ENCODE measurements at regions not wholly inside any gene's neighbourhood (a gene's known extent, or its start where the extent isn't known, plus 50 kb on each side); places are given as distances from the start of the nearest gene placed in this dataset.
A peak's percentile ranks its signal among the peaks of the same experiment; 100 is the strongest.

DNA sequence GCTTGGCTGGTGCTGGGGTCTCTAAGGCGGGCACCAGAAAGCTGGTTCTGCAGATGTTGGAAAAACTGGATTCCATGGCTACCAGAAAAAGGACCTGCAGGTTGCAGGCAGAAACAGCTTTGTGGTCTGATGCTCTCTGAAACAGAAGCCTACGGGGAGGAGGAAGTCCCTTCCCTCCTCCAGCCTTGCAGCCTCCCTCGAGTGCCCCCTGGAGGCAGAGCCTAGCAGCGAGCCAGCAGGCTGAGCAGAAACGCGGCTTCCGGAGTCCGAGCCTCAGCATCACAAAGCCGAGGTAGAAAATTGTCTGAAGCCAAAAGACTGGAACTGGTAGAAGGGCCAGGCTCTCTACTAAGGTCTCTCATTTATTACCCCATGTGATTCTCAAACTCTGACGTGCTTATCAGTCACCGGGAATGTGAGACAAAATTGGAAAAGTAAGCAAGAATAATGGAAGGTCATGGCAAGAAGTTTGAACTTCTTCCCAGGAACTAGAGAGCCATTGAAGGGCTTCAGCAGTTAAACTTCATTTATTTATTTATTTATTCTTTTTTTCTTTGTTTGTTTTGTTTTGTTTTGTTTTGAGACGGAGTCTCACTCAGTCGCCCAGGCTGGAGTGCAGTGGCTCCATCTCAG is 82.2 kb upstream of the CPSF6 start:
- DNase-seq (peak; percentile 79 to 85), ATAC-seq (peak; percentile 61 to 93 (median 84))
- no peak overlapping the region for H3K27ac ChIP-seq
- H3K4me1 ChIP-seq, result peaks cover 0 to 9% (median 0%) of the 10 kb centered on the region in 9 donors
- intact Hi-C loops (cut with DNase I), result loop anchor here in 3 of 10 donors (2.0 to 10.0 kb wide), 4 partner anchors 98 to 295 kb away; partner anchors contain the start of gene YEATS4 (in 1 of the 3)
- no peaks in the 10 kb centered on the region for H3K27me3 ChIP-seq
- no peaks in the 10 kb centered on the region for H3K36me3 ChIP-seq
- H3K9me3 ChIP-seq, result no peaks in the 10 kb centered on the region
- TF ChIP-seq, protein P1, sequence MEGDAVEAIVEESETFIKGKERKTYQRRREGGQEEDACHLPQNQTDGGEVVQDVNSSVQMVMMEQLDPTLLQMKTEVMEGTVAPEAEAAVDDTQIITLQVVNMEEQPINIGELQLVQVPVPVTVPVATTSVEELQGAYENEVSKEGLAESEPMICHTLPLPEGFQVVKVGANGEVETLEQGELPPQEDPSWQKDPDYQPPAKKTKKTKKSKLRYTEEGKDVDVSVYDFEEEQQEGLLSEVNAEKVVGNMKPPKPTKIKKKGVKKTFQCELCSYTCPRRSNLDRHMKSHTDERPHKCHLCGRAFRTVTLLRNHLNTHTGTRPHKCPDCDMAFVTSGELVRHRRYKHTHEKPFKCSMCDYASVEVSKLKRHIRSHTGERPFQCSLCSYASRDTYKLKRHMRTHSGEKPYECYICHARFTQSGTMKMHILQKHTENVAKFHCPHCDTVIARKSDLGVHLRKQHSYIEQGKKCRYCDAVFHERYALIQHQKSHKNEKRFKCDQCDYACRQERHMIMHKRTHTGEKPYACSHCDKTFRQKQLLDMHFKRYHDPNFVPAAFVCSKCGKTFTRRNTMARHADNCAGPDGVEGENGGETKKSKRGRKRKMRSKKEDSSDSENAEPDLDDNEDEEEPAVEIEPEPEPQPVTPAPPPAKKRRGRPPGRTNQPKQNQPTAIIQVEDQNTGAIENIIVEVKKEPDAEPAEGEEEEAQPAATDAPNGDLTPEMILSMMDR (IDR thresholded peaks at IDR 0.05), result peak; percentile 70 to 99 (median 91)
- 19 to 20% methylated on average over 13 of the region's 13 CpGs for WGBS, 2 donors
- H3K4me3 ChIP-seq, result peak overlapping the region in 2 of 10 donors; percentile 12 to 27

DNA sequence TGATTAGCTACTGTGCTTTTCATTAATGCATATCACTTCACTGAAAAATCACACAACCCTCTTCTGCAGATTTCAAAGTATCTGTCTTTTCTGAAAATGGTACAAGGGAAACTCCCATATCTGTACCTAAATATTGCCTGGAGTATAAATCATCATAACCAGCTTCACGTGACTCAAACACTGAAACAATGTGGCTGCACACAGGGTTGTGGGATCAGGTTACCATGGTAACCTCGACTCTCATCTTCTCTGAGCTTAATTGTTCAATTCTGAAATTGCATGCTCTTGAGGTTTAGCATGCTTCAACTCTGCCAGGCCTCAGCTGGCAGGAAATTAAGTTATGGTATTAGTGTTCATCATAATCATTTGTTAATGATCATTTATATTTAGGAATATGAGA is 77.5 kb upstream of the CPSF6 start:
- TF ChIP-seq, protein P1 (IDR thresholded peaks at IDR 0.05), result no peak
- Histone ChIP-seq H3K27ac (no peak overlapping the region), H3K9me3 (no peaks in the 10 kb centered on the region), H3K4me3 (no peak overlapping the region), H3K4me1 (peaks cover 0 to 6% (median 0%) of the 10 kb centered on the region in 9 donors), H3K36me3 (no peaks in the 10 kb centered on the region), H3K27me3 (no peaks in the 10 kb centered on the region)
- no peak for ATAC-seq
- no peak for DNase-seq
- 58 to 65% methylated on average over 2 of the region's 2 CpGs for WGBS, 2 donors
- intact Hi-C loops (cut with DNase I), result loop anchor here in 1 of 10 donors (10.0 kb wide), 1 partner anchor 93 kb away; no protein-coding TSS in a partner anchor

DNA sequence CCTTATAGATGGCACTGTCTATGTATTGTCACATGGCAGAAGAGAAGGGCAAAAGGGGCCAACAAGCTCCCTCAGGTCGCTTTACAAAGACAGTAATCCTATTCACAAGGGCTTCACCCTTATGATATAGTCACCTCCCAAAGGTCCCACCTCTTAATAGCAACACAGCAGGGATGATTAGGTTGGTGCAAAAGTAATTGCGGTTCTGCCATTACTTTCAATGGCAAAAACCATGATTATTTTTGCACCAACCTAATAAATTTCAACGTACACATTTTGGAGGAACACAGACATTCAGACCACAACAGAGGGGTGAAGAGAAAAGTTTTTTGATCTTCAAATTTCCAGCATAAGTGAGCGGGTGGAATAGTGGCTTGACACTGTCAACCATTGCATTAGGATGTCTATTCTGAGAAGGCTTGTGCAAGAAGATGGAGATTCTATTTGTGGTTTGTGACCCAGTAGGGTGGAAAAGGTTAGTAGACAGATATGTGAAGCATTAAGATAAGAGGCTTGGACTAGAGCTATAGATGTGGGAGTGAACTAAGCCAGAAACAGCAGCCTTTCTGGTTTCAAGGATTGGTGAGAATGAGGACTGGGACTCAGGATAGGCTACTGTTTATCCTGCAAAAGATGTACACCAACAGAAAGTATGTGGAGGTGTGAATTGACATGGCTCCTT is 75.5 kb upstream of the CPSF6 start:
- TF ChIP-seq, protein P1 (IDR thresholded peaks at IDR 0.05), result no peak
- ATAC-seq (peak in 4 of 8 donors; percentile 46 to 92 (median 68)), DNase-seq (no peak)
- H3K27me3 ChIP-seq, result no peaks in the 10 kb centered on the region
- intact Hi-C loops (cut with DNase I), result loop anchor here in 1 of 10 donors (10.0 kb wide), 1 partner anchor 91 kb away; no protein-coding TSS in a partner anchor
- 79 to 82% methylated on average over 4 of the region's 4 CpGs for WGBS, 2 donors
- no peak overlapping the region for H3K27ac ChIP-seq
- peaks cover 0 to 5% (median 0%) of the 10 kb centered on the region in 9 donors for H3K4me1 ChIP-seq
- H3K36me3 ChIP-seq, result no peaks in the 10 kb centered on the region
- H3K9me3 ChIP-seq, result no peaks in the 10 kb centered on the region
- no peak overlapping the region for H3K4me3 ChIP-seq

DNA sequence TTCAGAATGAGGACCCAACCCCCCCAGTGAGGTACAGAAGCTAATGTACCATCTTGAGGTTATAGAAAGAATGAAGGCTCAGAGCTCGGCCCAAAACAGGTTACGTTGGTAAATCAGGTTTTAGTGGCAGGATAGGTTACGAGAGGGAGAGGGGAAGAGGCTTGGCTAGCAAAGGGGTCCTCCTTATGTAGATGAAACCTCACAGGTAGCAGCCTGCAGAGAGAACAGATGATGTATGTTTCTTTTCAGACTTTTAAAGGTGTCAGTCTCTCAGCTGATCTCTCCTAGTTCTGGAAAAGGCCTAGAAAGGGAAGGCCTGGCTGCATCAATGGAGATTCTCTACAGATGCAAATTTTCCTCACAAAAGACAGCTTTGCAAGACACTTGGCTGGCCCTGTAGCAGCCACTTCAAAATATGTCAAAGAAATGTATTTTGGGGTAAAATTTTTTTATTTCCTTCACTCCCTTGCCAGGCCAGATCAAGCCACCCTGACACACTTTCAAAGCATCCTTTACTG is 71.7 kb upstream of the CPSF6 start:
- Histone ChIP-seq H3K36me3 (no peaks in the 10 kb centered on the region), H3K4me1 (peaks cover 0 to 5% (median 0%) of the 10 kb centered on the region in 9 donors), H3K27ac (no peak overlapping the region), H3K27me3 (no peaks in the 10 kb centered on the region), H3K9me3 (no peaks in the 10 kb centered on the region), H3K4me3 (no peak overlapping the region)
- DNase-seq (no peak), ATAC-seq (no peak)
- TF ChIP-seq, protein P1 (IDR thresholded peaks at IDR 0.05), result no peak
- WGBS, 2 donors, result 82 to 95% methylated on average over 3 of the region's 3 CpGs
- intact Hi-C loops (cut with DNase I), result loop anchor here in 1 of 10 donors (10.0 kb wide), 1 partner anchor 87 kb away; no protein-coding TSS in a partner anchor

Measured in heart right ventricle (tissue), 16 donors.